Transverse colon (tissue), 3 donors: ENCODE measurements at regions not wholly inside any gene's neighbourhood (a gene's known extent, or its start where the extent isn't known, plus 50 kb on each side); places are given as distances from the start of the nearest gene placed in this dataset.

Source experiments
- POLR2A ChIP-seq: fragments of 450-650 bp; IDR thresholded peaks from one replicate; pipeline ENCODE4 v1.6.1; 2016; ENCODE audit warnings: antibody characterized with exemption, mild to moderate bottlenecking, moderate library complexity
- TF ChIP-seq, protein P1 (sequence below), 5 experiments: fragments of 200-600 bp in 3 of 5; fragments of 450-650 bp in 2 of 5; sonication (generic) in 3 of 5; IDR thresholded peaks; 1 replicate in 2 of 5; 2 replicates in 3 of 5; pipeline ENCODE4 v1.5.1; 2016 to 2017; ENCODE audit warnings: antibody characterized with exemption in 5 of 5, inconsistent platforms in 3 of 5, mild to moderate bottlenecking in 2 of 5, moderate library complexity in 1 of 5

DNA sequence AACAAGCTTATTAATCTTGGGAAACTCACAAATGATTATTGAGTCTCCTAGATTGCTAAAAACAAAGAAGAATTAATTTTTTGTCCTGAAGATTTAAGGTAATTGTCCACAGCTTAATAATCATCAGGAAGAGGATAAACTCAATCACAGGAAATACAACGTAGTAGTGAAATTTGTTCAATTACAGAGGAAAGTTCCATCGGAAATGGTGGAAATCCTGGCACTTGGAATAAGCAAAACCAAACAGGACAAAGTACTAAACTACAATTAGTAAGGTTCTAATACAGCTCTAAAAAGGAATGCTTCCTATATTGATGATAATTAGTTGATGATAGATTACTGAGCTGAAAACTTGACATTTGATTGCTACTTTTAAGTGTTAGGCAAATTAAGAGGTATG is 485.4 kb downstream of the USP25 start:
- TF ChIP-seq POLR2A: no peak
- TF ChIP-seq, protein P1, sequence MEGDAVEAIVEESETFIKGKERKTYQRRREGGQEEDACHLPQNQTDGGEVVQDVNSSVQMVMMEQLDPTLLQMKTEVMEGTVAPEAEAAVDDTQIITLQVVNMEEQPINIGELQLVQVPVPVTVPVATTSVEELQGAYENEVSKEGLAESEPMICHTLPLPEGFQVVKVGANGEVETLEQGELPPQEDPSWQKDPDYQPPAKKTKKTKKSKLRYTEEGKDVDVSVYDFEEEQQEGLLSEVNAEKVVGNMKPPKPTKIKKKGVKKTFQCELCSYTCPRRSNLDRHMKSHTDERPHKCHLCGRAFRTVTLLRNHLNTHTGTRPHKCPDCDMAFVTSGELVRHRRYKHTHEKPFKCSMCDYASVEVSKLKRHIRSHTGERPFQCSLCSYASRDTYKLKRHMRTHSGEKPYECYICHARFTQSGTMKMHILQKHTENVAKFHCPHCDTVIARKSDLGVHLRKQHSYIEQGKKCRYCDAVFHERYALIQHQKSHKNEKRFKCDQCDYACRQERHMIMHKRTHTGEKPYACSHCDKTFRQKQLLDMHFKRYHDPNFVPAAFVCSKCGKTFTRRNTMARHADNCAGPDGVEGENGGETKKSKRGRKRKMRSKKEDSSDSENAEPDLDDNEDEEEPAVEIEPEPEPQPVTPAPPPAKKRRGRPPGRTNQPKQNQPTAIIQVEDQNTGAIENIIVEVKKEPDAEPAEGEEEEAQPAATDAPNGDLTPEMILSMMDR (IDR thresholded peaks at IDR 0.05): no peak
